Endodermal cell (in vitro differentiated cells): ENCODE measurements at regions not wholly inside any gene's neighbourhood (a gene's known extent, or its start where the extent isn't known, plus 50 kb on each side); places are given as distances from the start of the nearest gene placed in this dataset.
"Not testable (repeated sequence)": the region's sequence is repeated elsewhere in the genome, so short reads cannot be mapped to it uniquely, and the experiment has no call there.

ENCODE experiments used
- DNase-seq: peaks from one replicate; pipeline ENCODE4 v3.0.0-alpha.2; 2017
- H3K27ac ChIP-seq: 2 replicates; pipeline ENCODE4 v1.5.1; 2013; ENCODE audit warnings: mild to moderate bottlenecking, low read depth, low read length, moderate library complexity
- H3K27me3 ChIP-seq: 2 replicates; pipeline ENCODE4 v1.6.1; 2013; ENCODE audit warnings: mild to moderate bottlenecking, low read length, moderate library complexity; ENCODE audit not compliant: insufficient read depth, control insufficient read depth, poor library complexity, severe bottlenecking
- H3K36me3 ChIP-seq: 2 replicates; pipeline ENCODE4 v1.7.0; 2013; ENCODE audit warnings: mild to moderate bottlenecking, low read length, moderate library complexity; ENCODE audit not compliant: control insufficient read depth, insufficient read depth
- H3K4me1 ChIP-seq: one replicate; pipeline ENCODE4 v1.7.0; 2013; ENCODE audit warnings: low read length; ENCODE audit not compliant: control insufficient read depth, insufficient read depth
- H3K4me3 ChIP-seq: 2 replicates; pipeline ENCODE4 v1.5.1; 2013; ENCODE audit warnings: mild to moderate bottlenecking, low read length, moderate library complexity
- H3K9ac ChIP-seq: 2 replicates; pipeline ENCODE4 v1.6.1; 2013; ENCODE audit warnings: mild to moderate bottlenecking, low read length, moderate library complexity; ENCODE audit not compliant: poor library complexity, severe bottlenecking; ENCODE audit errors: extremely low read depth
- H3K9me3 ChIP-seq: 2 replicates; pipeline ENCODE4 v1.6.1; 2013; ENCODE audit warnings: mild to moderate bottlenecking, low read length, moderate library complexity; ENCODE audit not compliant: control insufficient read depth
- H3K27ac Mint-ChIP-seq: 2 replicates; pipeline ENCODE4 v1.8.0; 2020; ENCODE audit warnings: mixed read lengths
- H3K27me3 Mint-ChIP-seq: 2 replicates; pipeline ENCODE4 v1.8.0; 2021; ENCODE audit warnings: mild to moderate bottlenecking, mixed read lengths; ENCODE audit not compliant: insufficient read depth
- H3K36me3 Mint-ChIP-seq: 2 replicates; pipeline ENCODE4 v1.8.0; 2020; ENCODE audit warnings: low read depth, mixed read lengths
- H3K4me1 Mint-ChIP-seq: 2 replicates; pipeline ENCODE4 v1.8.0; 2020; ENCODE audit warnings: mixed read lengths
- H3K4me3 Mint-ChIP-seq: 2 replicates; pipeline ENCODE4 v1.8.0; 2020; ENCODE audit warnings: mild to moderate bottlenecking, moderate library complexity, mixed read lengths
- H3K9me3 Mint-ChIP-seq: 2 replicates; pipeline ENCODE4 v1.8.0; 2020; ENCODE audit warnings: mild to moderate bottlenecking, mixed read lengths
- CTCF ChIP-seq: fragments of 200-600 bp; sonication (generic); conservative IDR thresholded peaks from 2 replicates; pipeline ENCODE4 v1.5.0; 2021; ENCODE audit warnings: antibody characterized with exemption, mild to moderate bottlenecking
- WGBS, 2 experiments: methylation state at CpG; one replicate each; pipeline versions ENCODE4 v1.1.5 to v1.1.7; 2013; ENCODE audit warnings: missing lambda C conversion rate in 2 of 2, mixed read lengths in 1 of 2; ENCODE audit not compliant: insufficient coverage in 1 of 2, insufficient read length in 1 of 2; 5-methylcytosine and 5-hydroxymethylcytosine counted together

- H3K27me3 Mint-ChIP-seq = no peaks in the 10 kb centered on the region
These were observed 591.3 kb upstream of the HS3ST5 start for GRCh38 chr6:114934079-114934478.

GRCh38 chr6:114928731-114929130, 585.9 kb upstream of the HS3ST5 start:
- H3K27me3 Mint-ChIP-seq, H3K4me3 Mint-ChIP-seq, DNase-seq, H3K4me3 ChIP-seq, H3K9ac ChIP-seq, H3K36me3 ChIP-seq, H3K4me1 ChIP-seq, H3K36me3 Mint-ChIP-seq, H3K27ac Mint-ChIP-seq, H3K27ac ChIP-seq, H3K4me1 Mint-ChIP-seq, H3K27me3 ChIP-seq: not testable (repeated sequence)
- 80 to 100% methylated on average over 1 to 8 of the region's 8 CpGs for WGBS, 2 experiments
- H3K9me3 ChIP-seq = peaks cover 25% of the 10 kb centered on the region
- peaks cover 38% of the 10 kb centered on the region for H3K9me3 Mint-ChIP-seq

More at GRCh38 chr6:114934079-114934478, 591.3 kb upstream of the HS3ST5 start:
- H3K36me3 ChIP-seq = no peaks in the 10 kb centered on the region
- Mint-ChIP-seq H3K27ac (no peak overlapping the region), H3K4me3 (no peak overlapping the region), H3K9me3 (peaks cover 21% of the 10 kb centered on the region), H3K36me3 (peaks cover 2% of the 10 kb centered on the region), H3K4me1 (peaks cover 9% of the 10 kb centered on the region)
- no peak for TF ChIP-seq CTCF
- 86% methylated on average over 1 of the region's 1 CpG; no CpG with 5 or more reads in 1 of the 2 experiments for WGBS, 2 experiments
- no peaks in the 10 kb centered on the region for H3K4me1 ChIP-seq
- no peak overlapping the region for H3K4me3 ChIP-seq
- peaks cover 23% of the 10 kb centered on the region for H3K9me3 ChIP-seq
- H3K27ac ChIP-seq = no peak overlapping the region
- DNase-seq = no peak
- H3K9ac ChIP-seq = no peak overlapping the region
- no peaks in the 10 kb centered on the region for H3K27me3 ChIP-seq

GRCh38 chr6:114906096-114906495, 563.3 kb upstream of the HS3ST5 start:
- Mint-ChIP-seq H3K4me1 (no peaks in the 10 kb centered on the region), H3K27me3 (no peaks in the 10 kb centered on the region), H3K36me3 (no peaks in the 10 kb centered on the region), H3K27ac (no peak overlapping the region), H3K9me3 (no peaks in the 10 kb centered on the region), H3K4me3 (no peak overlapping the region)
- WGBS, 2 experiments = 100% methylated on average over 1 of the region's 2 CpGs; no CpG with 5 or more reads in 1 of the 2 experiments
- H3K9ac ChIP-seq = no peak overlapping the region
- no peaks in the 10 kb centered on the region for H3K4me1 ChIP-seq
- H3K4me3 ChIP-seq = no peak overlapping the region
- H3K27ac ChIP-seq = no peak overlapping the region
- H3K9me3 ChIP-seq = no peaks in the 10 kb centered on the region
- H3K36me3 ChIP-seq = no peaks in the 10 kb centered on the region
- TF ChIP-seq CTCF = no peak
- no peak for DNase-seq
- no peaks in the 10 kb centered on the region for H3K27me3 ChIP-seq

- Mint-ChIP-seq H3K4me1 (no peaks in the 10 kb centered on the region), H3K4me3 (no peak overlapping the region), H3K36me3 (no peaks in the 10 kb centered on the region), H3K27ac (no peak overlapping the region), H3K27me3 (no peaks in the 10 kb centered on the region), H3K9me3 (peaks cover 13% of the 10 kb centered on the region)
- DNase-seq = no peak
- TF ChIP-seq CTCF = no peak
- Histone ChIP-seq H3K27me3 (no peaks in the 10 kb centered on the region), H3K36me3 (no peaks in the 10 kb centered on the region), H3K9ac (no peak overlapping the region), H3K4me3 (no peak overlapping the region), H3K4me1 (no peaks in the 10 kb centered on the region), H3K9me3 (peaks cover 19% of the 10 kb centered on the region), H3K27ac (no peak overlapping the region)
These were observed 554.7 kb upstream of the HS3ST5 start for GRCh38 chr6:114897536-114897935.
